Caco-2 (cell line): ENCODE measurements at regions not wholly inside any gene's neighbourhood (a gene's known extent, or its start where the extent isn't known, plus 50 kb on each side); places are given as distances from the start of the nearest gene placed in this dataset.

ENCODE experiments used
- BruUV-seq: library from RNA; stranded (reverse); fragments of 400-500 nt; replicated peaks from 2 replicates; lab custom pipeline; 2021; lab: Mats Ljungman, UMichigan
- CTCF ChIA-PET: fragments of 300-600 bp; sonication (Branson Sonifier 250); formaldehyde crosslinking; loops from one replicate; lab custom pipeline; 2022; ENCODE audit warnings: antibody characterized with exemption; lab: Charles Lee
- POLR2A ChIA-PET: fragments of 300-600 bp; sonication (Branson Sonifier 250); formaldehyde crosslinking; loops from one replicate; lab custom pipeline; 2022; ENCODE audit warnings: antibody characterized with exemption; lab: Charles Lee
- DNase-seq, 2 experiments: peaks; one replicate each; pipeline versions ENCODE4 v3.0.0 to v3.0.0-alpha.2; 2020 to 2022
- H3K27me3 ChIP-seq: replicated peaks from 2 replicates; pipeline ENCODE4 v1.6.0; 2011; ENCODE audit warnings: low read length; ENCODE audit not compliant: control insufficient read depth, insufficient read depth
- H3K36me3 ChIP-seq: 2 replicates; pipeline ENCODE4 v1.5.1; 2011; ENCODE audit warnings: low read length; ENCODE audit not compliant: control insufficient read depth, insufficient read depth
- H3K4me1 ChIP-seq: fragments of 250-450 bp; sonication (Bioruptor Pico); 2 replicates; pipeline ENCODE4 v1.5.1; 2020; ENCODE audit warnings: mild to moderate bottlenecking
- H3K4me3 ChIP-seq: 2 replicates; pipeline ENCODE4 v1.5.1; 2011; ENCODE audit warnings: low read depth, mild to moderate bottlenecking, control low read depth, low read length
- H3K9me3 ChIP-seq: fragments of 250-450 bp; sonication (Bioruptor Pico); 2 replicates; pipeline ENCODE4 v1.5.1; 2020; ENCODE audit warnings: mild to moderate bottlenecking, moderate library complexity
- H3K27ac Mint-ChIP-seq: one replicate; pipeline ENCODE4 v1.8.0; 2022; ENCODE audit warnings: mixed read lengths; ENCODE audit not compliant: unreplicated experiment
- H3K27me3 Mint-ChIP-seq: one replicate; pipeline ENCODE4 v1.8.0; 2022; ENCODE audit warnings: mixed read lengths; ENCODE audit not compliant: insufficient read depth, unreplicated experiment
- H3K36me3 Mint-ChIP-seq: one replicate; pipeline ENCODE4 v1.8.0; 2022; ENCODE audit warnings: mild to moderate bottlenecking, mixed read lengths; ENCODE audit not compliant: insufficient read depth, unreplicated experiment
- H3K4me1 Mint-ChIP-seq: one replicate; pipeline ENCODE4 v1.8.0; 2022; ENCODE audit warnings: low read depth, mixed read lengths; ENCODE audit not compliant: unreplicated experiment
- H3K4me3 Mint-ChIP-seq: one replicate; pipeline ENCODE4 v1.8.0; 2022; ENCODE audit warnings: mild to moderate bottlenecking, moderate library complexity, mixed read lengths; ENCODE audit not compliant: unreplicated experiment
- H3K9me3 Mint-ChIP-seq: one replicate; pipeline ENCODE4 v1.8.0; 2022; ENCODE audit warnings: mixed read lengths; ENCODE audit not compliant: unreplicated experiment
- intact Hi-C: fragments of 100-400 bp; cut with micrococcal nuclease; formaldehyde crosslinking; loops from one replicate; pipeline ENCODE4 v1.10.0; 2022; ENCODE audit not compliant: unreplicated experiment
- TF ChIP-seq, protein P1 (sequence below), 2 experiments: fragments of 200-600 bp in 1 of 2; IDR thresholded peaks; 1 replicate in 1 of 2; 2 replicates in 1 of 2; pipeline versions ENCODE4 v1.5.1 to v1.8.0; 2011 to 2022; ENCODE audit warnings: antibody characterized with exemption in 1 of 2, control low read depth in 1 of 2, inconsistent platforms in 1 of 2, low read depth in 1 of 2, low read length in 1 of 2, mild to moderate bottlenecking in 1 of 2, moderate library complexity in 1 of 2; ENCODE audit not compliant: insufficient read depth in 1 of 2, severe bottlenecking in 1 of 2, unreplicated experiment in 1 of 2

DNA sequence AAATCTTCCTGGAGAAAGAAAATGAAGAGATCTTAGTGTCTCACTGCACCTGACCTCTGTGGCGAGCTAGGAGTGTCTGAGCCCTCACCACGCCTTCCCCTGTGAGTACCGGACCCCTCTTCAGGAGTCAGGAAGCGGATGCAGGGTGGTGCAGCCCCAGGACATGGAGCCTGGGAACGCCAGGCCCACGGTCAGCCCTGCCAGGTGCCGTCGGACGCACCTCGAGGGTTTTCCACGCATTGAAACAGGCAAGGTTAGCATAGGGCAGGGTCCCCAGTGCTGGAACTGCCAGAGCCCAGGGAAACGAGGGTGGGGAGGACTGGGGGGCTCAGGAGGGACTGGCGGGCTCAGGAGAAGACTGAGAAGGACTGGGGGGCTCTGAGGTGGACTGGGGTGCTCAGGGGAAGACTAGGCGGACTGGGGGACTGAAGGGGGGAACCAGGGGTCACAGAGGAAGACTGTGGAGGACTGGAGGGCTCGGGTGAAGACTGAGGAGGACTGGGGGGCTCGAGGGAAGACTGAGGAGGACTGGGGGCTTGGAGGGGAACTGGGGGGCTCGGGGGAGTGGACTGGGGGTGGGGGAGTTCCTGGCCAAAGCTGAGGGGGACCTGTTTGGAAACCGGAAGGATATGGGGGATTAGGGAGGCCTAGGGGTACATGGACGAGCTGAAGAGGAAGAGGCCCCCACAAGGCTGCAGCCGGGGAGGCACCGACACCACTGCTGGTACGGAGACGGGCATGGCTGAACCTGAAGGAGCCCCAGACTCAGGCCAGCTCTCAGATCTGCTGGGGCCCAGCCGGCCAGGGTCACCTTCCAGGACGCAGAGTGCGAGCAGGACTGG, 65.2 kb upstream of the SNTG2 start:
- Mint-ChIP-seq H3K4me1 (no peaks in the 10 kb centered on the region), H3K9me3 (no peaks in the 10 kb centered on the region), H3K4me3 (no peak overlapping the region), H3K36me3 (no peaks in the 10 kb centered on the region), H3K27ac (no peak overlapping the region), H3K27me3 (peaks cover 16% of the 10 kb centered on the region)
- no TSS peak for BruUV-seq
- no peak for DNase-seq
- intact Hi-C loops, result no loop called here
- H3K4me3 ChIP-seq, result no peak overlapping the region
- H3K36me3 ChIP-seq, result no peaks in the 10 kb centered on the region
- H3K27me3 ChIP-seq, result no peaks in the 10 kb centered on the region
- POLR2A ChIA-PET, result no interaction called here
- H3K4me1 ChIP-seq, result no peaks in the 10 kb centered on the region
- CTCF ChIA-PET, result no interaction called here
- H3K9me3 ChIP-seq, result no peaks in the 10 kb centered on the region
- TF ChIP-seq, protein P1, sequence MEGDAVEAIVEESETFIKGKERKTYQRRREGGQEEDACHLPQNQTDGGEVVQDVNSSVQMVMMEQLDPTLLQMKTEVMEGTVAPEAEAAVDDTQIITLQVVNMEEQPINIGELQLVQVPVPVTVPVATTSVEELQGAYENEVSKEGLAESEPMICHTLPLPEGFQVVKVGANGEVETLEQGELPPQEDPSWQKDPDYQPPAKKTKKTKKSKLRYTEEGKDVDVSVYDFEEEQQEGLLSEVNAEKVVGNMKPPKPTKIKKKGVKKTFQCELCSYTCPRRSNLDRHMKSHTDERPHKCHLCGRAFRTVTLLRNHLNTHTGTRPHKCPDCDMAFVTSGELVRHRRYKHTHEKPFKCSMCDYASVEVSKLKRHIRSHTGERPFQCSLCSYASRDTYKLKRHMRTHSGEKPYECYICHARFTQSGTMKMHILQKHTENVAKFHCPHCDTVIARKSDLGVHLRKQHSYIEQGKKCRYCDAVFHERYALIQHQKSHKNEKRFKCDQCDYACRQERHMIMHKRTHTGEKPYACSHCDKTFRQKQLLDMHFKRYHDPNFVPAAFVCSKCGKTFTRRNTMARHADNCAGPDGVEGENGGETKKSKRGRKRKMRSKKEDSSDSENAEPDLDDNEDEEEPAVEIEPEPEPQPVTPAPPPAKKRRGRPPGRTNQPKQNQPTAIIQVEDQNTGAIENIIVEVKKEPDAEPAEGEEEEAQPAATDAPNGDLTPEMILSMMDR (IDR thresholded peaks at IDR 0.05; ENCODE audit: insufficient read depth in 1 of 2, low read depth in 1 of 2, low read length in 1 of 2, severe bottlenecking in 1 of 2, unreplicated experiment in 1 of 2), result no peak

DNA sequence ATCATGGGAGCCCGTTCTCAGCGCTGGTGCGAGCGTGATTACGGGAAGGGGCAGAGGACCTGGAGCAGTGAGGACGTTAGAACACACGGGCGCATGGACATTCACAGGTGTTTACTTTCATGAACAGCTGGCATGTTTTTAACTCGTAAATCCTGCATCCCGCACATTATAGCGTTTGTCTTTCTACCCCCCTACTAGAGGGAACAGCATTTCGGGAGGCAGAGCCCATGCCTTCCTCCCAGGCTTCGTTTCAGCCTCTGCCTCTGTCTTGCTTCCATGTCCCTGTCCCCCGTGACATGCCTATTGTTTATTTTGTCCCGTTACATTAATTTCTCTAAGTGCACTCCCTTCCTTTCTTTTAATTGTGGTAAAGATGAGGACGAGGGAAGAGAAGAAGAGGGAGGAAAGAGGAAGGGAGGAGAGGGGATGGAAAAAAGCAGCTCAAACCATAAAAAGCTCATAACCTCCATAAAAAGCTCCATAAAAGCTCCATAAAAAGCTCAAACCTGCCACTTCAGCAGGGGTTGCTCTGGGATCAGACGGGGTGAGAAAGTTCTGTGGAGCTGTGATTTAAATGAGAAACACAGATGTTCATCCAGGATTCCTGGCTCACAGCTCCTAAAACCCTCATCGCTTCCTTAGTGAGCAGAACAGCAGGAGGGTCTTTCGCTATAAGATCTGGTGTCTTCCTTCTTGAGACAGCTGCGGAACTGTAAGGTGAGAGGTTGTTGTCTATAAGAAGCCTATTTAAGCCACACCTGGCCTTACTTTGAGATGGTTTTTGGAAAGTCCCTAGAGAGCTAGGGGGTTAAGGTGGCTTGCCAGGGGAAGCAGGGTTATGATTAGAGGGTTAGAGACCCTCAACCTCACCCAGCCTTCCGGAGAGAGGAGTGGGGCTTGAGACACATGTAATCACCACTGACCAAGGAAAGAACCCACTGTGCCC, 66.6 kb upstream of the SNTG2 start:
- H3K4me3 ChIP-seq, result no peak overlapping the region
- no peaks in the 10 kb centered on the region for H3K9me3 Mint-ChIP-seq
- H3K27me3 Mint-ChIP-seq, result peaks cover 14% of the 10 kb centered on the region

More for the DNA sequence above, 66.6 kb upstream of the SNTG2 start:
- no peaks in the 10 kb centered on the region for H3K9me3 ChIP-seq
- CTCF ChIA-PET, result no interaction called here
- no peaks in the 10 kb centered on the region for H3K4me1 ChIP-seq
- DNase-seq, result no peak
- H3K4me3 Mint-ChIP-seq, result no peak overlapping the region
- no peaks in the 10 kb centered on the region for H3K36me3 ChIP-seq
- H3K36me3 Mint-ChIP-seq, result no peaks in the 10 kb centered on the region
- H3K27ac Mint-ChIP-seq, result no peak overlapping the region
- no TSS peak for BruUV-seq
- TF ChIP-seq, protein P1 (IDR thresholded peaks at IDR 0.05; ENCODE audit: insufficient read depth in 1 of 2, low read depth in 1 of 2, low read length in 1 of 2, severe bottlenecking in 1 of 2, unreplicated experiment in 1 of 2), result no peak
- no peaks in the 10 kb centered on the region for H3K27me3 ChIP-seq
- intact Hi-C loops, result no loop called here
- POLR2A ChIA-PET, result no interaction called here
- H3K4me1 Mint-ChIP-seq, result no peaks in the 10 kb centered on the region
